ENCODE measurements at regions not wholly inside any gene's neighbourhood (a gene's known extent, or its start where the extent isn't known, plus 50 kb on each side); places are given as distances from the start of the nearest gene placed in this dataset.

GRCh38 chr14:61644834-61645233 is 50.5 kb upstream of the HIF1A start:
- TF ChIP-seq, protein P1, sequence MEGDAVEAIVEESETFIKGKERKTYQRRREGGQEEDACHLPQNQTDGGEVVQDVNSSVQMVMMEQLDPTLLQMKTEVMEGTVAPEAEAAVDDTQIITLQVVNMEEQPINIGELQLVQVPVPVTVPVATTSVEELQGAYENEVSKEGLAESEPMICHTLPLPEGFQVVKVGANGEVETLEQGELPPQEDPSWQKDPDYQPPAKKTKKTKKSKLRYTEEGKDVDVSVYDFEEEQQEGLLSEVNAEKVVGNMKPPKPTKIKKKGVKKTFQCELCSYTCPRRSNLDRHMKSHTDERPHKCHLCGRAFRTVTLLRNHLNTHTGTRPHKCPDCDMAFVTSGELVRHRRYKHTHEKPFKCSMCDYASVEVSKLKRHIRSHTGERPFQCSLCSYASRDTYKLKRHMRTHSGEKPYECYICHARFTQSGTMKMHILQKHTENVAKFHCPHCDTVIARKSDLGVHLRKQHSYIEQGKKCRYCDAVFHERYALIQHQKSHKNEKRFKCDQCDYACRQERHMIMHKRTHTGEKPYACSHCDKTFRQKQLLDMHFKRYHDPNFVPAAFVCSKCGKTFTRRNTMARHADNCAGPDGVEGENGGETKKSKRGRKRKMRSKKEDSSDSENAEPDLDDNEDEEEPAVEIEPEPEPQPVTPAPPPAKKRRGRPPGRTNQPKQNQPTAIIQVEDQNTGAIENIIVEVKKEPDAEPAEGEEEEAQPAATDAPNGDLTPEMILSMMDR (conservative IDR thresholded peaks at IDR 0.05; ENCODE audit: low read depth, low read length) = no peak
- no peak for TF ChIP-seq FOS (IDR thresholded peaks at IDR 0.05; ENCODE audit: low read depth, low read length)
- TF ChIP-seq USF2 (IDR thresholded peaks at IDR 0.05; ENCODE audit: low read depth, low read length) = no peak
- no peak for TF ChIP-seq MXI1 (IDR thresholded peaks at IDR 0.05; ENCODE audit: borderline replicate concordance, low read depth, low read length)
- TF ChIP-seq POLR2A (IDR thresholded peaks at IDR 0.05; ENCODE audit: low read depth, low read length) = no peak
- TF ChIP-seq NFE2L2 (IDR thresholded peaks at IDR 0.05; ENCODE audit: low read depth, low read length) = no peak
- TF ChIP-seq, protein P2, sequence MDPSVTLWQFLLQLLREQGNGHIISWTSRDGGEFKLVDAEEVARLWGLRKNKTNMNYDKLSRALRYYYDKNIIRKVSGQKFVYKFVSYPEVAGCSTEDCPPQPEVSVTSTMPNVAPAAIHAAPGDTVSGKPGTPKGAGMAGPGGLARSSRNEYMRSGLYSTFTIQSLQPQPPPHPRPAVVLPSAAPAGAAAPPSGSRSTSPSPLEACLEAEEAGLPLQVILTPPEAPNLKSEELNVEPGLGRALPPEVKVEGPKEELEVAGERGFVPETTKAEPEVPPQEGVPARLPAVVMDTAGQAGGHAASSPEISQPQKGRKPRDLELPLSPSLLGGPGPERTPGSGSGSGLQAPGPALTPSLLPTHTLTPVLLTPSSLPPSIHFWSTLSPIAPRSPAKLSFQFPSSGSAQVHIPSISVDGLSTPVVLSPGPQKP (IDR thresholded peaks at IDR 0.05; ENCODE audit: borderline replicate concordance, low read depth, low read length) = no peak
- TF ChIP-seq RAD21 (IDR thresholded peaks at IDR 0.05; ENCODE audit: low read length) = no peak
- no peak for TF ChIP-seq RCOR1 (IDR thresholded peaks at IDR 0.05; ENCODE audit: insufficient replicate concordance, low read length)
- TF ChIP-seq MAFK (IDR thresholded peaks at IDR 0.05; ENCODE audit: low read depth, low read length) = no peak
- TF ChIP-seq RFX5 (IDR thresholded peaks at IDR 0.05; ENCODE audit: low read depth, low read length) = no peak
- no peak for TF ChIP-seq MAZ (IDR thresholded peaks at IDR 0.05; ENCODE audit: borderline replicate concordance, low read depth, low read length)
